ENCODE measurements at regions not wholly inside any gene's neighbourhood (a gene's known extent, or its start where the extent isn't known, plus 50 kb on each side); places are given as distances from the start of the nearest gene placed in this dataset.

GRCh38 chr11:37450613-37451012 lies 852.6 kb upstream of the RAG2 start:
- no peak overlapping the region for H2BK120ac ChIP-seq (ENCODE audit: low read depth, low read length, poor library complexity, severe bottlenecking)
- no peak overlapping the region for H2AFZ ChIP-seq (ENCODE audit: low read length)

More at GRCh38 chr11:37450613-37451012, 852.6 kb upstream of the RAG2 start:
- Histone ChIP-seq H4K20me1 (ENCODE audit: control insufficient read depth, insufficient read depth, insufficient read length) (no peaks in the 10 kb centered on the region), H3K23ac (ENCODE audit: insufficient read length, low read depth, low read length) (no peak overlapping the region), H3K56ac (ENCODE audit: insufficient read length, low read depth, low read length) (no peak overlapping the region), H3K27ac (ENCODE audit: insufficient read length, low read depth, low read length) (no peak overlapping the region), H3K4me2 (ENCODE audit: insufficient read depth, insufficient read length, low read length) (no peak overlapping the region), H2BK12ac (ENCODE audit: insufficient read length, low read depth, low read length) (no peak overlapping the region), H3K4ac (ENCODE audit: low read depth, low read length) (no peak overlapping the region), H3K9me3 (ENCODE audit: control insufficient read depth, low read depth, low read length) (no peaks in the 10 kb centered on the region), H2BK5ac (ENCODE audit: insufficient read length, low read length) (no peak overlapping the region), H4K8ac (replicated peaks; ENCODE audit: insufficient read length, low read depth, low read length) (no peak overlapping the region), H3K14ac (ENCODE audit: insufficient read depth, low read length) (no peak overlapping the region), H3K27me3 (ENCODE audit: insufficient read depth, low read length) (no peaks in the 10 kb centered on the region), H4K5ac (ENCODE audit: insufficient read length, low read depth, low read length) (no peak overlapping the region), H3K9ac (ENCODE audit: extremely low read depth, insufficient read length, low read length) (no peak overlapping the region), H3T11ph (ENCODE audit: low read length) (no peak overlapping the region), H4K91ac (ENCODE audit: insufficient read length, low read depth, low read length) (no peak overlapping the region), H3K18ac (ENCODE audit: insufficient read length, low read depth, low read length) (no peak overlapping the region), H3K79me1 (ENCODE audit: insufficient read depth, low read depth, low read length, poor library complexity, severe bottlenecking) (no peaks in the 10 kb centered on the region), H3K23me2 (ENCODE audit: insufficient read length, low read depth, low read length, poor library complexity, severe bottlenecking) (no peaks in the 10 kb centered on the region), H2AK5ac (ENCODE audit: insufficient read length, low read length) (no peak overlapping the region), H3K79me2 (ENCODE audit: insufficient read depth, low read length) (no peaks in the 10 kb centered on the region; the same call in 1 of the 2 replicates), H3K4me1 (ENCODE audit: insufficient read depth, low read length) (no peaks in the 10 kb centered on the region), H2BK15ac (ENCODE audit: low read depth, low read length) (no peak overlapping the region), H2BK20ac (ENCODE audit: low read depth, low read length, poor library complexity, severe bottlenecking) (no peak overlapping the region)
- no peak for DNase-seq
- Mint-ChIP-seq H3K27me3 (ENCODE audit: low read depth) (no peaks in the 10 kb centered on the region), H3K4me3 (no peak overlapping the region), H3K9me3 (no peaks in the 10 kb centered on the region), H3K4me1 (peaks cover 4 to 5% of the 10 kb centered on the region in 2 experiments; a peak in 3 of 4 replicates), H3K36me3 (ENCODE audit: insufficient read depth in 1 of 3, low read depth in 3 of 3) (no peaks in the 10 kb centered on the region; a peak in 1 of 7 replicates), H3K27ac (no peak overlapping the region)
- no CpG with 5 or more reads among the region's 2 CpGs for WGBS (ENCODE audit: extremely low coverage, insufficient read length, low lambda C conversion rate)
- TF ChIP-seq CTCF (conservative IDR thresholded peaks at IDR 0.05) = no peak
